BLaER1 treated with 17β-estradiol and CSF1 and Interleukin-3, amounts not matched to agents 10 nM and 100 nM (cell line): ENCODE measurements at regions not wholly inside any gene's neighbourhood (a gene's known extent, or its start where the extent isn't known, plus 50 kb on each side); places are given as distances from the start of the nearest gene placed in this dataset.

ENCODE experiments used
- H3K27ac ChIP-seq, 11 experiments: shearing (Covaris generic); formaldehyde crosslinking; 2 replicates each; pipeline ENCODE4 v1.8.1; 2022
- H3K27me3 ChIP-seq, 11 experiments: shearing (Covaris generic); formaldehyde crosslinking; 2 replicates each; pipeline ENCODE4 v1.8.1; 2022
- H3K36me3 ChIP-seq, 11 experiments: shearing (Covaris generic); formaldehyde crosslinking; 2 replicates each; pipeline ENCODE4 v1.8.1; 2022
- H3K4me1 ChIP-seq, 10 experiments: shearing (Covaris generic); formaldehyde crosslinking; 2 replicates each; pipeline ENCODE4 v1.8.1; 2022
- H3K4me2 ChIP-seq, 11 experiments: shearing (Covaris generic); formaldehyde crosslinking; 2 replicates each; pipeline ENCODE4 v1.8.1; 2022
- H3K4me3 ChIP-seq, 10 experiments: shearing (Covaris generic); formaldehyde crosslinking; 2 replicates each; pipeline ENCODE4 v1.8.1; 2022
- H3K9ac ChIP-seq, 11 experiments: shearing (Covaris generic); formaldehyde crosslinking; 2 replicates each; pipeline ENCODE4 v1.8.1; 2022
- H3K9me3 ChIP-seq, 11 experiments: shearing (Covaris generic); formaldehyde crosslinking; replicated peaks in 1 of 11; 2 replicates each; pipeline ENCODE4 v1.8.1; 2022
- H4K20me1 ChIP-seq, 11 experiments: shearing (Covaris generic); formaldehyde crosslinking; 2 replicates each; pipeline ENCODE4 v1.8.1; 2022
- Cebpa-rat ChIP-seq, 11 experiments: shearing (Covaris generic); IDR thresholded peaks; 2 replicates each; pipeline ENCODE4 v1.8.1; 2022

- Histone ChIP-seq H3K4me1 (no peaks in the 10 kb centered on the region), H3K9me3 (no peaks in the 10 kb centered on the region), H3K9ac (no peak overlapping the region), H3K4me3 (no peak overlapping the region), H3K27me3 (no peaks in the 10 kb centered on the region), H4K20me1 (no peaks in the 10 kb centered on the region), H3K27ac (no peak overlapping the region), H3K36me3 (no peaks in the 10 kb centered on the region), H3K4me2 (no peak overlapping the region)
- TF ChIP-seq Cebpa-rat (IDR thresholded peaks at IDR 0.05), result no peak
These were observed 525.7 kb downstream of the CDH11 start for GRCh38 chr16:64596196-64596595.

DNA sequence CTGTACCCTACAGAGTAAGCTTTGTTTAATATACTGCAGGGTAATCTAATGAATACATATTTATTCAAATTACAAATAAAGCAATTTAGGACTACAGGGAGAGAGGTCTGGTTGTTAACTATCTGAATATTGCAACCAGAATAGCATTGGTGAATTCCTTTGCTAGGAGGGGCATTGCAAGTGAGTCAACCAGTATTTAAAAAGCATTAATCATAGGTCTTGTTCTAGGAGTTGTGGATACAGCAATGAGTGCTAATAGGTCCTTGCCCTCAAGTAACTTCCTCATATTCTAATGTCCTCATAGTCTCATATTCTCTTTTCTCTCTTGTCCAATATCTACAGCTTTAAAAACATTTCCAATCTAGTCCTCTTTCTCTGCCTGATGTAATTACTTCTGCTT is 531.4 kb downstream of the CDH11 start:
- Histone ChIP-seq H3K27ac (no peak overlapping the region), H3K4me3 (no peak overlapping the region), H4K20me1 (no peaks in the 10 kb centered on the region), H3K9me3 (no peaks in the 10 kb centered on the region), H3K9ac (no peak overlapping the region), H3K4me1 (no peaks in the 10 kb centered on the region), H3K36me3 (no peaks in the 10 kb centered on the region), H3K27me3 (no peaks in the 10 kb centered on the region), H3K4me2 (no peak overlapping the region)
- no peak for TF ChIP-seq Cebpa-rat (IDR thresholded peaks at IDR 0.05)

GRCh38 chr16:64589836-64590235 is 532.0 kb downstream of the CDH11 start:
- H3K36me3 ChIP-seq, result no peaks in the 10 kb centered on the region
- no peak overlapping the region for H3K4me2 ChIP-seq
- peaks cover 0 to 1% (median 0%) of the 10 kb centered on the region in 10 experiments; a peak in 3 of 20 replicates for H3K4me1 ChIP-seq
- no peak for TF ChIP-seq Cebpa-rat (IDR thresholded peaks at IDR 0.05)
- H3K4me3 ChIP-seq, result no peak overlapping the region
- no peak overlapping the region for H3K27ac ChIP-seq
- H3K9ac ChIP-seq, result no peak overlapping the region
- no peaks in the 10 kb centered on the region for H3K9me3 ChIP-seq
- H3K27me3 ChIP-seq, result no peaks in the 10 kb centered on the region
- H4K20me1 ChIP-seq, result no peaks in the 10 kb centered on the region

DNA sequence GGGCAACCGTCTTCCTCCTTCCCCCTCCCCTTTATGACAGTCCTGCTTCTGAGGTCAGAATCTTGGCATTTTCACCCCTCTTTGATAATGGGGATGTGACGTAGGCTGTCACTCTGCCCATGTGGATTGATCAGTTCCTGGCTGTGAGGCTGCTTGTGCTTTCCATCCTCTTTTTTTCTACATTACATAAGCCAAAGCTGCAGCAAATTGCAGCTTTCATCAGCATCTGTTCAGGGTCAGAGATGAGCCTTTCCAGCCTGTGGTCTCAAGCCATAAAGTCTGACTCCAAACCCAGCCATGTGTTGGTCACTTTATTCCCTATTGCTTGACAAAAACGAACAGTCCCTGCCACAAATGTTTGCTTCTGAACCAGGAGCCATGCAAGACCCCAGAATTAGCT is 535.1 kb downstream of the CDH11 start:
- Histone ChIP-seq H3K9ac (no peak overlapping the region), H3K9me3 (no peaks in the 10 kb centered on the region), H3K4me2 (no peak overlapping the region), H3K4me3 (no peak overlapping the region), H3K27ac (no peak overlapping the region), H3K36me3 (no peaks in the 10 kb centered on the region), H4K20me1 (no peaks in the 10 kb centered on the region), H3K27me3 (no peaks in the 10 kb centered on the region), H3K4me1 (peaks cover 0 to 5% (median 0%) of the 10 kb centered on the region in 10 experiments; a peak in 4 of 20 replicates)
- TF ChIP-seq Cebpa-rat (IDR thresholded peaks at IDR 0.05), result no peak

- H3K9ac ChIP-seq, result no peak overlapping the region
- H3K4me3 ChIP-seq, result no peak overlapping the region
- no peaks in the 10 kb centered on the region for H3K36me3 ChIP-seq
- no peak overlapping the region for H3K27ac ChIP-seq
- H3K9me3 ChIP-seq, result no peaks in the 10 kb centered on the region
- no peak for TF ChIP-seq Cebpa-rat (IDR thresholded peaks at IDR 0.05)
- H3K4me2 ChIP-seq, result no peak overlapping the region
- H4K20me1 ChIP-seq, result no peaks in the 10 kb centered on the region
- H3K27me3 ChIP-seq, result no peaks in the 10 kb centered on the region
- H3K4me1 ChIP-seq, result peaks cover 0 to 5% (median 0%) of the 10 kb centered on the region in 10 experiments; a peak in 4 of 20 replicates
These were observed 536.5 kb downstream of the CDH11 start for GRCh38 chr16:64585367-64585766.

DNA sequence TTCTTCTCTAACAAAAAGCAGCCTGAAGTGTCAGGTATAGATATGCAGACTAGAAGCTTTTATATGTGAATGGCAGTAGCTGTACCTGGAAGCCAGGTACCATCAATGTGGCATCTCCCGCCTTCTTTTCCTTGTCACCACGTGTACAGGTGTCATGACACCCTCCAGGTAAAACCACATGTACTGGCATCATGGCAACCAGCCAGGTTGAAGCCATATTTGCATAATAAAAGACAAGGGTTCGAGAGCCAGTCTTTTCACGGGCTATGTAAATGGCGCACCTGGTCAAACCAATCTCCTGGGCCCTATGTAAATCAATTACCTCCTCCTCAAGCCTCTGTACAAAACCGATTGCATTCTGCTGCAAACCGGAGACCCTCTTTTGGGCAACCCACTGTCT is 541.3 kb downstream of the CDH11 start:
- H4K20me1 ChIP-seq, result no peaks in the 10 kb centered on the region
- no peak overlapping the region for H3K27ac ChIP-seq
- no peak overlapping the region for H3K9ac ChIP-seq
- no peak for TF ChIP-seq Cebpa-rat (IDR thresholded peaks at IDR 0.05)
- H3K27me3 ChIP-seq, result no peaks in the 10 kb centered on the region
- no peak overlapping the region for H3K4me2 ChIP-seq
- no peaks in the 10 kb centered on the region for H3K36me3 ChIP-seq
- no peak overlapping the region for H3K4me3 ChIP-seq
- no peaks in the 10 kb centered on the region for H3K9me3 ChIP-seq
- H3K4me1 ChIP-seq, result peaks cover 0 to 5% (median 0%) of the 10 kb centered on the region in 10 experiments; a peak in 4 of 20 replicates

GRCh38 chr16:64579712-64580111 is 542.2 kb downstream of the CDH11 start:
- no peaks in the 10 kb centered on the region for H4K20me1 ChIP-seq
- H3K36me3 ChIP-seq, result no peaks in the 10 kb centered on the region
- H3K27ac ChIP-seq, result no peak overlapping the region
- peaks cover 0 to 3% (median 0%) of the 10 kb centered on the region in 10 experiments; a peak in 4 of 20 replicates for H3K4me1 ChIP-seq
- no peak for TF ChIP-seq Cebpa-rat (IDR thresholded peaks at IDR 0.05)
- H3K4me2 ChIP-seq, result no peak overlapping the region
- H3K4me3 ChIP-seq, result no peak overlapping the region
- H3K9ac ChIP-seq, result no peak overlapping the region
- H3K9me3 ChIP-seq, result no peaks in the 10 kb centered on the region
- no peaks in the 10 kb centered on the region for H3K27me3 ChIP-seq

- Histone ChIP-seq H3K4me2 (no peak overlapping the region), H3K36me3 (no peaks in the 10 kb centered on the region), H3K27me3 (no peaks in the 10 kb centered on the region), H3K9ac (no peak overlapping the region), H3K9me3 (no peaks in the 10 kb centered on the region), H3K27ac (no peak overlapping the region), H3K4me3 (no peak overlapping the region), H3K4me1 (no peaks in the 10 kb centered on the region), H4K20me1 (no peaks in the 10 kb centered on the region)
- TF ChIP-seq Cebpa-rat (IDR thresholded peaks at IDR 0.05), result no peak
These were observed 576.1 kb downstream of the CDH11 start for GRCh38 chr16:64545768-64546167.

- H3K4me3 ChIP-seq, result no peak overlapping the region
- H3K4me2 ChIP-seq, result no peak overlapping the region
- TF ChIP-seq Cebpa-rat (IDR thresholded peaks at IDR 0.05), result 0 out of 22 replicates have a peak, but pooled peaks of 1 of the 11 experiments have one; percentile 11
- H3K27me3 ChIP-seq, result no peaks in the 10 kb centered on the region
- no peaks in the 10 kb centered on the region for H4K20me1 ChIP-seq
- H3K36me3 ChIP-seq, result no peaks in the 10 kb centered on the region
- no peaks in the 10 kb centered on the region for H3K9me3 ChIP-seq
- H3K27ac ChIP-seq, result no peak overlapping the region
- H3K4me1 ChIP-seq, result no peaks in the 10 kb centered on the region
- H3K9ac ChIP-seq, result no peak overlapping the region
These were observed 577.0 kb downstream of the CDH11 start for GRCh38 chr16:64544859-64545258.

DNA sequence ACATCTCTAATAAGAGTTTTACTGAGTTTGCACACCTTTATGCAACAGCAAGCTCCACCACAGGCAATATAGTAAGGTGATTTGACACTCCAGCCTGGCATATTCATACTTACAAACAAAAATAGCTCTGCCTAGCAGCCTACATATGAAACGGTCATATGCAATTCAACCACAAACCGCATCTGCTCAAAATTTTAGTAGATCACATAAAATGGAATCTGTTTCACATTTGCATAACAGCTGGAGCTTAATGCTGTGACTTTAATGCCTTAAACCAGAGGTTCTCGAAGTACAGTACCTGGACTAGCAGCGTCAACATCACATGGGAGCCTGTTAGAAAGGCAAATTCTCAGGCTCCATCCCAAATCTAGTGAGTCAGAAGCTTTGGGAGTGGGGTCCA is 578.4 kb downstream of the CDH11 start:
- Histone ChIP-seq H3K27ac (no peak overlapping the region), H3K4me2 (no peak overlapping the region), H3K36me3 (no peaks in the 10 kb centered on the region), H3K9me3 (no peaks in the 10 kb centered on the region), H3K4me3 (no peak overlapping the region), H4K20me1 (no peaks in the 10 kb centered on the region), H3K4me1 (no peaks in the 10 kb centered on the region), H3K27me3 (no peaks in the 10 kb centered on the region), H3K9ac (no peak overlapping the region)
- no peak for TF ChIP-seq Cebpa-rat (IDR thresholded peaks at IDR 0.05)
